WTC11 (cell line): ENCODE measurements at regions not wholly inside any gene's neighbourhood (a gene's known extent, or its start where the extent isn't known, plus 50 kb on each side); places are given as distances from the start of the nearest gene placed in this dataset.

ENCODE experiments used
- ATF3 ChIP-seq: sonication (generic); formaldehyde crosslinking; conservative IDR thresholded peaks from 2 replicates; pipeline ENCODE4 v1.8.1; 2022; ENCODE audit warnings: mild to moderate bottlenecking, missing genetic modification reagents
- CTCF ChIP-seq: fragments of 200-600 bp; IDR thresholded peaks from 2 replicates; pipeline ENCODE4 v1.8.0; 2022; ENCODE audit warnings: antibody characterized with exemption
- E2F1 ChIP-seq: sonication (generic); formaldehyde crosslinking; IDR thresholded peaks from 2 replicates; pipeline ENCODE4 v1.8.0; 2022; ENCODE audit warnings: mild to moderate bottlenecking, missing genetic modification reagents
- MLX ChIP-seq: sonication (generic); formaldehyde crosslinking; IDR thresholded peaks from 2 replicates; pipeline ENCODE4 v1.8.1; 2023; ENCODE audit warnings: mild to moderate bottlenecking, missing genetic modification reagents, moderate library complexity
- SP1 ChIP-seq: sonication (generic); formaldehyde crosslinking; conservative IDR thresholded peaks from 2 replicates; pipeline ENCODE4 v1.8.1; 2022; ENCODE audit warnings: missing genetic modification reagents
- ZNF263 ChIP-seq: sonication (generic); formaldehyde crosslinking; IDR thresholded peaks from 2 replicates; pipeline ENCODE4 v1.8.1; 2022; ENCODE audit warnings: low read depth, mild to moderate bottlenecking, moderate library complexity, missing genetic modification reagents
- ZNF423 ChIP-seq: fragments of 250-450 bp; sonication (Bioruptor Pico); IDR thresholded peaks from 2 replicates; pipeline ENCODE4 v2.1.2; 2022; ENCODE audit warnings: mild to moderate bottlenecking, moderate library complexity

- TF ChIP-seq ZNF423 (CRISPR knock-in tag) (no peak), ZNF263 (CRISPR knock-in tag) (no peak), CTCF (peak; percentile 98), MLX (CRISPR knock-in tag) (no peak), SP1 (CRISPR knock-in tag) (no peak), ATF3 (CRISPR knock-in tag) (no peak), E2F1 (CRISPR knock-in tag) (no peak)
Observed at GRCh38 chr17:68172461-68172954, 75.3 kb upstream of the AMZ2 start.
